Middle frontal gyrus (tissue), 1 donor: ENCODE measurements at regions not wholly inside any gene's neighbourhood (a gene's known extent, or its start where the extent isn't known, plus 50 kb on each side); places are given as distances from the start of the nearest gene placed in this dataset.

ENCODE experiments used
- DNase-seq: peaks from one replicate; pipeline ENCODE4 v3.0.0-alpha.2; 2015; ENCODE audit warnings: low spot score; ENCODE audit errors: extremely low spot score

- no peak for DNase-seq
Measured at GRCh38 chr5:62681117-62681850, 102.7 kb downstream of the LRRC70 start.

DNA sequence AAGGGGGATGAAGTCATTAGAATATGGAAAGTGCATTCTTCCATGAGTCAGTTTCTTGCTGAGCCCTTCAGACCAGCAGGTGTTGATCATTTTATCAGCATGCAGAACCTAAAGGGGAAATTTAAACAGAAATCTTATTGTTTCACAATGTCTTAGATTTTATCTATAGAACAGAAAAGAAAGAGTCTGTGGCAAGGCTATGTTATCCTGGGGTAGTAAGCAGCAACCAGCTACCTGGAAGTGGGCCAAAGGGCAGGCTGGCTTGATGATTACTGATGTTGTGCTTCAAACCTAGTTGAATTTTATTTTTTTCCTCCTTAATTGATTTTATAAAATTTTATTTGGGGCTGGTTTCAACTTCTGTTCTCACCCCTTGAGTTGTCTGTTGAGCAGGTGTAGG is 101.5 kb downstream of the LRRC70 start:
- DNase-seq: no peak
